ENCODE measurements at regions not wholly inside any gene's neighbourhood (a gene's known extent, or its start where the extent isn't known, plus 50 kb on each side); places are given as distances from the start of the nearest gene placed in this dataset.
A peak's percentile ranks its signal among the peaks of the same experiment; 100 is the strongest.
"Not testable (repeated sequence)": the region's sequence is repeated elsewhere in the genome, so short reads cannot be mapped to it uniquely, and the experiment has no call there.

- no peak for DNase-seq
These were observed 88.3 kb upstream of the MYLIP start for GRCh38 chr6:16040628-16040974.

GRCh38 chr6:16039892-16040627, 88.8 kb upstream of the MYLIP start:
- DNase-seq: not testable (repeated sequence)

- DNase-seq: no peak
These were observed 89.9 kb upstream of the MYLIP start for GRCh38 chr6:16038938-16039337.

GRCh38 chr6:16035488-16036080, 93.3 kb upstream of the MYLIP start:
- no peak for DNase-seq

GRCh38 chr6:16033214-16033613, 95.7 kb upstream of the MYLIP start:
- no peak for DNase-seq

GRCh38 chr6:16031278-16031981, 97.5 kb upstream of the MYLIP start:
- DNase-seq: no peak

GRCh38 chr6:16028966-16029365, 99.9 kb upstream of the MYLIP start:
- no peak for DNase-seq

- DNase-seq: no peak
These were observed 108.6 kb upstream of the MYLIP start for GRCh38 chr6:16020259-16020658.

- no peak for DNase-seq
These were observed 109.4 kb upstream of the MYLIP start for GRCh38 chr6:16019462-16019861.

- no peak for DNase-seq
These were observed 110.3 kb upstream of the MYLIP start for GRCh38 chr6:16018626-16019025.

- not testable (repeated sequence) for DNase-seq
These were observed 114.6 kb upstream of the MYLIP start for GRCh38 chr6:16014325-16014724.

GRCh38 chr6:16007146-16007545, 121.7 kb upstream of the MYLIP start:
- DNase-seq: no peak

- DNase-seq: no peak
These were observed 122.2 kb upstream of the MYLIP start for GRCh38 chr6:16006681-16007080.

- DNase-seq: peak in 1 of 3 donors; percentile 21
These were observed 123.8 kb upstream of the MYLIP start for GRCh38 chr6:16004934-16005679.

GRCh38 chr6:16003197-16003491, 125.7 kb upstream of the MYLIP start:
- DNase-seq: no peak

- no peak for DNase-seq
These were observed 126.3 kb upstream of the MYLIP start for GRCh38 chr6:16002332-16003196.

GRCh38 chr6:16001158-16001557, 127.7 kb upstream of the MYLIP start:
- no peak for DNase-seq

GRCh38 chr6:15999201-15999600, 129.7 kb upstream of the MYLIP start:
- no peak for DNase-seq

GRCh38 chr6:15997586-15998388, 131.1 kb upstream of the MYLIP start:
- no peak for DNase-seq

GRCh38 chr6:15996030-15996429, 132.9 kb upstream of the MYLIP start:
- no peak for DNase-seq

- no peak for DNase-seq
These were observed 133.4 kb upstream of the MYLIP start for GRCh38 chr6:15995493-15995892.

All from muscle of back (tissue), 3 donors.